ENCODE measurements at regions not wholly inside any gene's neighbourhood (a gene's known extent, or its start where the extent isn't known, plus 50 kb on each side); places are given as distances from the start of the nearest gene placed in this dataset.

DNA sequence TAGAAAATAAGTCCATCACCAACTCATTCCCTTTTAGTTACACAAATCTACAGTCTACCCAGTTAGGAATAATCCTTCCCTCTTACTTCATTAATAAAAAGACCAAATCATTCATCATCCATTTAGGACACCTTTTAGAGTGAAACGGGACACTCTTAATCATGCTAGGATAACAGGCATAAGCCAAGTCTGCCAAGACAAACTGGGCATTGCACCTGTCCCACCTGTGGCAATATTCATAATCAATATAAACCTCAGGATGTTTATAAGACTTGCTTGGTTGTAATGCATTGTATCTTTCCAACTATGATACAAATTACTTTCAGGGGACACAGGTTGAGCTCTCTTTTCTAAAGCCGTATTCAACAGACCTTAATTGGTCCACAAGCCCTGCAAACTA, 82.7 kb upstream of the SH3BP4 start:
- Histone ChIP-seq H3K79me1 (ENCODE audit: low read depth, low read length) (no peaks in the 10 kb centered on the region), H3K9ac (replicated peaks in 1 of 4; ENCODE audit: extremely low read depth in 1 of 4, low read depth in 3 of 4, low read length in 3 of 4) (no peak overlapping the region), H3K4me2 (ENCODE audit: insufficient read depth in 1 of 2, low read depth in 2 of 2, low read length in 2 of 2) (no peak overlapping the region), H2AFZ (ENCODE audit: low read length) (no peak overlapping the region), H3K9me3 (ENCODE audit: insufficient read depth in 2 of 2, low read depth in 1 of 2, low read length in 1 of 2) (peaks cover 0 to 4% of the 10 kb centered on the region in 2 experiments; a peak in 2 of 4 replicates), H4K20me1 (replicated peaks in 1 of 2; ENCODE audit: control insufficient read depth in 1 of 2, insufficient read depth in 2 of 2, low read length in 2 of 2) (no peaks in the 10 kb centered on the region), H4K8ac (ENCODE audit: extremely low read depth, insufficient read depth, low read length) (no peak overlapping the region), H3K4me1 (replicated peaks in 1 of 4; ENCODE audit: control insufficient read depth in 3 of 4, insufficient read depth in 4 of 4, low read length in 3 of 4) (no peaks in the 10 kb centered on the region), H3K4ac (replicated peaks; ENCODE audit: insufficient read length, low read depth, low read length) (no peak overlapping the region), H2BK120ac (replicated peaks; ENCODE audit: low read depth, low read length) (no peak overlapping the region), H4K91ac (replicated peaks; ENCODE audit: insufficient read length, low read length) (no peak overlapping the region), H2BK15ac (ENCODE audit: low read length) (no peak overlapping the region), H2AK5ac (ENCODE audit: low read depth, low read length) (no peak overlapping the region), H3K36me3 (ENCODE audit: control insufficient read depth in 2 of 4, insufficient read depth in 4 of 4, low read length in 3 of 4) (no peaks in the 10 kb centered on the region), H3K23ac (ENCODE audit: insufficient read length) (no peak overlapping the region), H2BK20ac (ENCODE audit: low read length) (no peak overlapping the region), H3K23me2 (ENCODE audit: low read depth, low read length) (no peaks in the 10 kb centered on the region), H3K56ac (replicated peaks; ENCODE audit: insufficient read length, low read depth, low read length) (no peak overlapping the region), H3K27ac (ENCODE audit: low read depth, low read length) (no peak overlapping the region), H3K27me3 (replicated peaks in 1 of 4; ENCODE audit: control insufficient read depth in 3 of 4, extremely low read depth in 1 of 4, insufficient read depth in 3 of 4, low read length in 3 of 4) (no peaks in the 10 kb centered on the region), H2BK12ac (ENCODE audit: low read depth, low read length) (no peak overlapping the region), H3K14ac (ENCODE audit: insufficient read length) (no peak overlapping the region), H4K5ac (ENCODE audit: insufficient read length, low read depth, low read length) (no peak overlapping the region), H3K79me2 (ENCODE audit: control insufficient read depth in 1 of 2, insufficient read depth in 2 of 2, low read length in 2 of 2) (no peaks in the 10 kb centered on the region), H3K18ac (ENCODE audit: extremely low read depth, low read length) (no peak overlapping the region), H2BK5ac (ENCODE audit: low read depth, low read length) (no peak overlapping the region), H3K4me3 (ENCODE audit: extremely low read depth in 1 of 4, insufficient read depth in 2 of 4, low read depth in 3 of 4, low read length in 4 of 4) (no peak overlapping the region)
- 42% methylated on average over 2 of the region's 2 CpGs; no CpG with 5 or more reads in 1 of the 2 experiments for WGBS, 2 experiments (ENCODE audit: extremely low coverage in 1 of 2, insufficient coverage in 1 of 2, insufficient read length in 1 of 2, insufficient replicate concordance in 2 of 2, low coverage in 1 of 2, low lambda C conversion rate in 2 of 2, missing lambda C conversion rate in 1 of 2)
- ChIA-PET CTCF (ENCODE audit: partially characterized antibody) (interaction anchor here (2.7 kb wide), 1 partner anchor 13 kb away, joined by 11 read pairs; no protein-coding TSS in a partner anchor), POLR2A (ENCODE audit: partially characterized antibody) (interaction anchor here (1.1 kb wide), 1 partner anchor 14 kb away, joined by 3 read pairs; no protein-coding TSS in a partner anchor)
- no peak for DNase-seq (ENCODE audit: low read depth in 1 of 2, low spot score in 2 of 2)
- TF ChIP-seq POLR2A (IDR thresholded peaks at IDR 0.05; ENCODE audit: control extremely low read depth in 1 of 2, low read depth in 2 of 2, low read length in 2 of 2) (no peak), CTBP2 (IDR thresholded peaks at IDR 0.05; ENCODE audit: borderline replicate concordance, insufficient read depth, insufficient read length, low read length) (no peak), CBX5 (IDR thresholded peaks at IDR 0.05; ENCODE audit: low read depth, low read length) (no peak), TAF1 (IDR thresholded peaks at IDR 0.05; ENCODE audit: low read depth, low read length) (no peak), RAD21 (IDR thresholded peaks at IDR 0.05 in 1 of 2, conservative IDR thresholded peaks at IDR 0.05 in 1 of 2; ENCODE audit: low read depth in 2 of 2, low read length in 2 of 2) (no peak), PHF8 (conservative IDR thresholded peaks at IDR 0.05; ENCODE audit: low read depth, low read length) (no peak), RFX5 (IDR thresholded peaks at IDR 0.05; ENCODE audit: borderline replicate concordance, low read depth, low read length) (no peak), HDAC6 (IDR thresholded peaks at IDR 0.05; ENCODE audit: low read depth, low read length) (no peak), KDM5A (IDR thresholded peaks at IDR 0.05; ENCODE audit: low read length) (no peak)
- no peak for FAIRE-seq
